IMR-90 (cell line): ENCODE measurements at regions not wholly inside any gene's neighbourhood (a gene's known extent, or its start where the extent isn't known, plus 50 kb on each side); places are given as distances from the start of the nearest gene placed in this dataset.

ENCODE experiments used
- CEBPB ChIP-seq: IDR thresholded peaks from 2 replicates; pipeline ENCODE4 v1.6.1; 2012; ENCODE audit warnings: low read depth, low read length, improper control_type of control experiment
- CTCF ChIP-seq: conservative IDR thresholded peaks from 2 replicates; pipeline ENCODE4 v1.5.1; 2012; ENCODE audit warnings: mild to moderate bottlenecking, low read depth, low read length, improper control_type of control experiment
- FOS ChIP-seq: fragments of 150-350 bp; IDR thresholded peaks from 2 replicates; pipeline ENCODE4 v1.6.1; 2016; ENCODE audit warnings: low read depth, low read length
- MAFK ChIP-seq: IDR thresholded peaks from 2 replicates; pipeline ENCODE4 v1.6.1; 2012; ENCODE audit warnings: low read depth, low read length, improper control_type of control experiment
- MAZ ChIP-seq: IDR thresholded peaks from 2 replicates; pipeline ENCODE4 v1.6.1; 2012; ENCODE audit warnings: low read depth, mild to moderate bottlenecking, low read length, improper control_type of control experiment, moderate library complexity, borderline replicate concordance
- MXI1 ChIP-seq: IDR thresholded peaks from 2 replicates; pipeline ENCODE4 v1.6.1; 2012; ENCODE audit warnings: low read depth, mild to moderate bottlenecking, low read length, moderate library complexity, borderline replicate concordance
- NFE2L2 ChIP-seq: fragments of 150-350 bp; IDR thresholded peaks from 2 replicates; pipeline ENCODE4 v1.6.1; 2016; ENCODE audit warnings: low read depth, mild to moderate bottlenecking, low read length
- POLR2A ChIP-seq: IDR thresholded peaks from 2 replicates; pipeline ENCODE4 v1.6.1; 2012; ENCODE audit warnings: mild to moderate bottlenecking, low read depth, low read length
- RAD21 ChIP-seq: IDR thresholded peaks from 2 replicates; pipeline ENCODE4 v1.6.1; 2012; ENCODE audit warnings: low read length, improper control_type of control experiment
- RCOR1 ChIP-seq: IDR thresholded peaks from 2 replicates; pipeline ENCODE4 v1.6.1; 2012; ENCODE audit warnings: mild to moderate bottlenecking, low read length, improper control_type of control experiment; ENCODE audit not compliant: insufficient replicate concordance
- RFX5 ChIP-seq: IDR thresholded peaks from 2 replicates; pipeline ENCODE4 v1.8.0; 2012; ENCODE audit warnings: low read depth, mild to moderate bottlenecking, low read length, moderate library complexity
- USF2 ChIP-seq: fragments of 150-350 bp; IDR thresholded peaks from 2 replicates; pipeline ENCODE4 v1.6.1; 2017; ENCODE audit warnings: mild to moderate bottlenecking, antibody characterized with exemption, low read length, low read depth

GRCh38 chr12:115259968-115260747 is 576.2 kb upstream of the TBX3 start:
- no peak for TF ChIP-seq RCOR1
- no peak for TF ChIP-seq CTCF
- TF ChIP-seq POLR2A: no peak
- no peak for TF ChIP-seq RFX5
- no peak for TF ChIP-seq RAD21
- TF ChIP-seq NFE2L2: no peak
- no peak for TF ChIP-seq FOS
- TF ChIP-seq USF2: no peak
- TF ChIP-seq CEBPB: no peak
- no peak for TF ChIP-seq MAFK
- no peak for TF ChIP-seq MXI1
- TF ChIP-seq MAZ: no peak
